Epidermal melanocyte (primary cell): ENCODE measurements at regions not wholly inside any gene's neighbourhood (a gene's known extent, or its start where the extent isn't known, plus 50 kb on each side); places are given as distances from the start of the nearest gene placed in this dataset.
"Not testable (repeated sequence)": the region's sequence is repeated elsewhere in the genome, so short reads cannot be mapped to it uniquely, and the experiment has no call there.

ENCODE experiments used
- DNase-seq: peaks from one replicate; pipeline ENCODE4 v3.0.0; 2011; ENCODE audit warnings: low spot score; ENCODE audit not compliant: insufficient read length

DNA sequence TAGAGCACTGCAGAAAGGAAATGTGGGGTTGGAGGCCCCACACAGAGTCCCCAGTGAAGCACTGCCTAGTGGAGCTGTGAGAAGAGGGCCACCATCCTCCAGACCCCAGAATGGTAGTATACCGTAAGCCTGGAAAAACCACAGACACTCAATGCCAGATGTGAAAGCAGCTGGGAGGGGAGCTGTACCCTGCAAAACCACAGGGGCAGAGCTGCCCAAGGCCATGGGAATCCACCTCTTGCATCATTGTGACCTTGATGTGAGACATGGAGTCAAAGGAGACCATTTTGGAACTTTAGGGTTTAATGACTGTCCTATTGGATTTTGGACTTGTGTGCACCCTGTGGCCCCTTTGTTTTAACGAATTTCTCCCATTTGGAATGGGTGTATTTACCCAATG is 75.3 kb upstream of the SERPINE2 start:
- DNase-seq: no peak

DNA sequence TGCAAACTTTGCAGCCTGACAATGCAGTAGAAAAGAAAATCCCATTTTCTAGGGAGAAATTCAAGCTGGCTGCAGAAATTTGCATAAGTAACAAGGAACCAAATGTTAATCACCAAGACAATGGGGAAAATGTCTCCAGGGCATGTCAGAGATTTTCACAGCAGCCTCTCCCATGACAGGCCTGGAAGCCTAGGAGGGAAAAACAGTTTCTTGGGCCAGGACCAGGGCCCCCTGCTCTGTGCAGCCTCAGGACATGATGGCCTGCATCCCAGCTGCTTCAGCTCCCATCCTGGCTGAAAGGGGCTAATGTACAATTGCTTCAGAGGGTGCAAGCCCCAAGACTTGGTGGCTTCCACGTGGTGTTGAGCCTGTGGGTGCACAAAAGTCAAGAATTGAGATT is 74.8 kb upstream of the SERPINE2 start:
- DNase-seq: not testable (repeated sequence)

GRCh38 chr2:224111576-224111975 is 72.5 kb upstream of the SERPINE2 start:
- no peak for DNase-seq

- DNase-seq: no peak
These were observed 71.7 kb upstream of the SERPINE2 start for GRCh38 chr2:224110811-224111210.

DNA sequence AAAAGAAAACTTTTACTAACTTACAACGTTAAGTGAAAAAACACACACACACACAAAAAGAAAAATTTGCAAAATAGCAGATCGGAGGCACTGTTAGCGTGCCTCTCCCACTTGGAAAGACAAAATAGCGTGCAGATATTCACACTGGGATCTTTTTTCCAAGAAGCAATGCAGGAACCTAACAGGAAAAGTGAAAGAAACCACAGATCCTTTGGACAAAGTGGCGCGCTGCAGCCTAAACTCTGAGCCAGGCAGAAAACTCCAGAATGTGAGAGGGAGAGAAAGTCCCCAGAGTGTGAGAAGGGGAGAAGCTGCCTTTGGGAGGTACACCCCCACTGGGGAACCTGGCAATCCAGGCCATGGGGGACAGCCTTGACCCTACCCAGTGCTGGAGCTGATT is 70.7 kb upstream of the SERPINE2 start:
- no peak for DNase-seq

DNA sequence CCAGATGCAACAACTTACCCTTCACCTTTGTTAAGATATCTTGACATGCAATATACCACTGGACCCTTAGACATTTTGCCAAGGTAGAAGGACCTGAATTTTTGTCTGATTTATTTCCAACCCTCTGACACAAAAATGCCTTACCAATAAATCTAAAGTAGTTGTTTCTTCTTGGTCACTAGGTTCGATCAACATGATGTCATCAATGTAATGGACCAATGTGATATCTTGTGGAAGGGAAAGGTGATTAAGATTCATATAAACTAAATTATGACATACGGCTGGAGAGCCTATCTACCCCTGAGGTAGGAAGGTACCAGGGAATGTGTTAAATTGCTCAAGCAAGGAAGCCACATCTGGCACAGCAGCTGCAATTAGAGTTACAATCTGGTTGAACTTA is 67.7 kb upstream of the SERPINE2 start:
- no peak for DNase-seq

DNA sequence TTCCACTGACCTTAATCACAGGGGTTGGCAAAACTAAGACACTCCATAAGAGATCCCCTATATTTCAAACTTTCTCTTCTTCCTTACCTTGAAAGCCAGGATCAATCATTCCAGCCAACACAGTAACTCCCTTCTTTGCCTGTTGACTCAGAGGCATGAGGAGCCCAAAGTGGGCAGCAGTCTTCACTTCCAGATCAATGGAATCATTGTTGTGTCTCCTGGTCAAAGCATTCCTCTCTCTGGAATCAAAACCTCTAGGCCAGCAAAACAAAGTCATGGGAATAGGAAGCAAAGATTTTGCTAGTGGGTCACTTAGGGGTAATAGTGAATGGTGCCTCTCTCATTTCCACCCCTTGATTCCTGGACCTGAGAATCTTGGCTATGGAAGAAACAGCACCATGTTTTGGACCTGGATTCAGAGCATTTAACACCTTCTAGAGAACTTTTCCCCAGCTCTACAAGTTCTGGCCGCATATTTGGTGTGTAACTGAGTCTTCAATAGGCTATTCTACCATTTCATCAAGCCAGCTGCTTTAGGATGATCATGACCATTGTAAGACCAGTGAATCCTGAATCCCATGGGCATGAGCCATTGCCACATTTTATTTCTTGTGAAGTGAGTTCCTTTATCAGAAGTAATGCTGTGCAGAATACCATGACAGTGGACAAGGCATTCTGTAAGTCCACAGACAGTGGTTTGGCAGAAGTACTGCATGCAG is 65.7 kb upstream of the SERPINE2 start:
- DNase-seq: peak; percentile 60

- DNase-seq: no peak
These were observed 64.6 kb upstream of the SERPINE2 start for GRCh38 chr2:224103651-224104050.

DNA sequence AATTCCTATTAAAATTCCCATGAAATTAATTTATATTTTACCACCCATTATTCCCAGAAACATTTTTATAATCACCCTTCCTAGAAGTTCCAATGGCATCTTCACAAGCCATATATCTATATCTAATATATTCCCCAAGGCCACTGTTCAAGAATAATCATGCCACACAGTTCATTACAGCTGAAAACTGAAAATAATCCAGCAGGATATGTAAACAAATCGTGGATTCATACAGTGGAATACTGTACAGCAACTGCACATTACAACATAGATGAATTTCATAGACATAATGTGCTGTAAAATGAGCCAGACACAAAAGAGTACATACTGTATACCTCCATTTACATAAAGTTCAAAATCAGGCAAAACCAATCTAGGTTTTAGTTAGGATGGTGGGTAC is 63.9 kb upstream of the SERPINE2 start:
- no peak for DNase-seq

DNA sequence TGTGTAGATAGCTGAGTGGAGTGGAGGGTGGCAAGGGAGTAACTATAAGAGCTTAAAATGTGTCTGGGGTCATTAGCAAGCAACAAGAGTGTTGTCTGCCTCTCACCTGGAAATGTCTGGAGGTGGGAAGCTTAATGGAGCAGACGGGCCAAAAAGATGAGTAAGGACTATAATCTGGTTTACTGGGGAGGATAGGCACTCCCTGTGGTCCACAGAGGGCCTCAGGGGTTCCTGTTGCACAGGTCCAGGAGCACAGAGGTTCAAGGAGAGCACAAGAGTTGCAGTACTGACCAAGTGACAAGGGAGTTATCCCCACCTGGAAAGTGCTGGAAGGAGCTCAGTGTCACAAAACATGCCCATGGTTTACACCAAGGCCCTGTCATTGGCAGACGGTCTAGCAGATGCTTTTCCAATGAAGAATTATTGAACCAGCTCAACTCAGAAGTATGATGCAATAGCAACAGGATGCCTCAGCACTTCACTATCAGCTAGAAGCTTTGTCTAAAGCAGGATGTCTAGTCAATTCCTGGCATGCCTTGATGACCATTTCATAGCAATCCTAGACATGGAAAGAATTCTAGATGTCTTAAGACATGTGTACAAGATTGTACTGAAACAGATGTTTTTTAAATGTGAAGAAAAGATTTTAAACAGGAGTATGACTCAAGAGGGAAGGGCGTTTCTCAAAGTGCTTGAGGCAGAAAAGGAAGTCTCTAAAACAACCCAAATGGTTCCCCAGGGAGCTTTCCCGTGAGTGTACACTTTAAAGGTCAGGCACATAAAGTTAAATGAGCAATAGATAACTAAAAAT is 62.9 kb upstream of the SERPINE2 start:
- peak; percentile 81 for DNase-seq

- no peak for DNase-seq
These were observed 61.0 kb upstream of the SERPINE2 start for GRCh38 chr2:224099861-224100643.

DNA sequence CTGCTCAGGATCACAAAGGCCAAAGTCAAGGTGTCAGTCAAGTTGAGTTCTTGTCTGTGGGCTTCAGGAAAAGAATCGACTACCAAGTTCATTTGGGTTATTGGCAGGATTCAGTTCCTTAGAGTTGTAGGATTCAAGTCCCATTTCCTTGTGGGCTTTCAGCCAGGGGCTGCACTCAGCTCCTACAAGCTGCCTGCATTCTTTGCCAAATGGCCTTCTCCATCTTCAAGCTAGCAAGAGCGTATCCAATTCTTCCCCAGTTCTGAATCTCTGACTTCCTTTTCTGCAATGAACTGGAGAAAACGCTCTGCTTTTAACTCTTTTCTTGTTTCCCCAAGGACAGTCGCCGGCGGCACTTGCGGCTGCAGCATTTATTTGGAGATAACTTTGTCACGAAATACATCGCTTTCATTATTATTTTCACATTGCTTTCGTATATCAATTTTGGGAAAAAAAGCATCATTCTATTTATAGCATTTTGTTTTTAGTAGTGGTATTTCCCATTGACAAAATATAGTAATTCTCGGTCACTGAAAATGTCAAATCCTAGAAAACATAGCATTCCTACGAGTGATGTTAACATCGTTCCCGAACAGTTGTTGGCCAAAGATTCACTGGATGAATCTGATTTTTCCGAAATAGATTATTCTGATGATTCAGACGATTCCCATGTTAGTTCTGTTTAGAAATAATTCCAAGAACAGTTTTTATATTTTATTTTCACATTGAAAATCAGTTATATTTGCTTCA is 59.6 kb upstream of the SERPINE2 start:
- DNase-seq: no peak

GRCh38 chr2:224094413-224094812 is 55.3 kb upstream of the SERPINE2 start:
- no peak for DNase-seq

DNA sequence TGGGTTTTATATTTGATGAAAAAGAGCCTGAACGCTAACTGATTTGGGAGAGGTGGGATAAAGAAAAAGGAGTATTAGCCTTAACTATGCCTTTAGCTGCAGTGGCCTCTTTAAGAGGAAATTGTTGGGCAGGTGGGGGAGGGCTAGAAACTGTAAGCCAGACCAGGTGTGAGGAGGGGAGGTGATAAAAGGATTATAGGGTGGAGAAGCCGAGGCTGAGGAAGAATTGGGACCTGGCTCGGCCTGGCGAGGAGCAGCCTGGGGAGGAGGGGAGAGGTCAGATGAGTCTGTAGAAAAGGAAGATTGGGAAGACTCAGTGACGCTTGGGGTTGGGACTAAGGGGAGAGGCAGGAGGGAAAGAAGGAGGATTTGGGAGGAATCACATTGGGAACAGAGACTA is 52.6 kb upstream of the SERPINE2 start:
- DNase-seq: not testable (repeated sequence)

DNA sequence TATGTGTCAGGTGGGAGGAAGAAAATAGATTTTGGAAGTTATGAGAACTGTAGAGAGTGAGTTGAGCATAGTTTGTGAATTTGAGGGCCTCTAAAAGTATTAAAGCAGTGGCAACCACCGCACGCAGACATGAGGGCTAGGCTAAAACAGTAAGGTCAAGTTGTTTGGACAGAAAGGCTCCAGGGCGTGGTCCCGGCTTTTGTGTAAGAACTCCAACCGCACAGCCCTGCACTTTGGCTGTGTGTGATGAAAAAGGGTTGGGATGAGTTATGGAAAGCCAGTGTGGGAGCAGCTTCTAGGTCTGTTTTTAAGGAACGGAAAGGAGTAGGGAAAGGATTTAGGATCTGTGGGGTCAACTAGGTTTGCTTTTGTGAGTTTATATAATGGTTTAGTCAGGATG is 50.5 kb upstream of the SERPINE2 start:
- DNase-seq: not testable (repeated sequence)
